ENCODE measurements at regions not wholly inside any gene's neighbourhood (a gene's known extent, or its start where the extent isn't known, plus 50 kb on each side); places are given as distances from the start of the nearest gene placed in this dataset.

DNA sequence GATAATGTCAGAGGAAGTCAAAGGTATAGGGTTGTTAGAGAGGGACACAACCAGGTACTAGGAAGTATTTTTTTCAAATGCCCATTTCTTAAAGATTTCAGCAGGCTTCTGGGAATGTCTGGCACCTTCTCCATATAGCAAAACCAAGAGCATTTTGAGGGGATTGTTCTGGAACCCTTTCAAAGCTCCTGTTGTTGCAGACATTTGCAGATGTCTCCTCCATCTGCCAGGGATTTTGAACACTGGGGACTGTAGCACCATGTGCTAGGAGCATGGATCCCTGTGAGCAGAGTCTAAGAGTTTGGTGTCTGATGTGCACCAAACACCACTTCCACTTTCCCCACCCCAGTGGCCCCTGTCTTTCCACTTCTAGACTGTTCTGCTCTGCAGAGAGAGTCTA, 206.0 kb upstream of the KBTBD8 start:
- TF ChIP-seq CTCF (IDR thresholded peaks at IDR 0.05), result no peak
- no peak for TF ChIP-seq EZH2 (IDR thresholded peaks at IDR 0.05; ENCODE audit: borderline replicate concordance, insufficient read depth, low read depth, low read length, poor library complexity, severe bottlenecking)

All from B cell (primary cell).